OCI-LY7 (cell line): ENCODE measurements at regions not wholly inside any gene's neighbourhood (a gene's known extent, or its start where the extent isn't known, plus 50 kb on each side); places are given as distances from the start of the nearest gene placed in this dataset.
A peak's percentile ranks its signal among the peaks of the same experiment; 100 is the strongest.

Source experiments
- BruUV-seq: library from RNA; stranded (reverse); fragments of 400-500 nt; replicated peaks from 2 replicates; lab custom pipeline; 2021; lab: Mats Ljungman, UMichigan
- CTCF ChIA-PET: fragments of 300-600 bp; sonication (Branson Sonifier 250); formaldehyde crosslinking; loops from one replicate; lab custom pipeline; 2022; ENCODE audit warnings: antibody characterized with exemption; ENCODE audit not compliant: unreplicated experiment; lab: Charles Lee
- POLR2A ChIA-PET: fragments of 300-600 bp; sonication (Branson Sonifier 250); formaldehyde crosslinking; loops from one replicate; lab custom pipeline; 2022; ENCODE audit warnings: antibody characterized with exemption; lab: Charles Lee
- DNase-seq: peaks from one replicate; pipeline ENCODE4 v3.0.0-alpha.2; 2015; ENCODE audit warnings: low spot score
- H2AFZ ChIP-seq: fragments of 200-600 bp; sonication (generic), shearing (Covaris generic); 2 replicates; pipeline ENCODE4 v1.6.1; 2014; ENCODE audit warnings: mild to moderate bottlenecking, antibody characterized with exemption, low read length, moderate library complexity
- H3K27ac ChIP-seq: fragments of 200-600 bp; sonication (generic); 2 replicates; pipeline ENCODE4 v1.5.1; 2014; ENCODE audit warnings: mixed run types, low read depth, mild to moderate bottlenecking, moderate library complexity, low read length, inconsistent platforms; ENCODE audit not compliant: poor library complexity, severe bottlenecking
- H3K36me3 ChIP-seq: fragments of 200-600 bp; sonication (generic); 2 replicates; pipeline ENCODE4 v1.6.1; 2014; ENCODE audit warnings: mild to moderate bottlenecking, antibody characterized with exemption, low read length, moderate library complexity, mixed read lengths; ENCODE audit not compliant: insufficient read depth
- H3K4me1 ChIP-seq: fragments of 200-600 bp; sonication (generic); 2 replicates; pipeline ENCODE4 v1.5.1; 2014; ENCODE audit warnings: mild to moderate bottlenecking, low read length; ENCODE audit not compliant: insufficient read depth, poor library complexity, severe bottlenecking
- H3K4me2 ChIP-seq: fragments of 200-600 bp; sonication (generic); 2 replicates; pipeline ENCODE4 v1.6.1; 2014; ENCODE audit warnings: mild to moderate bottlenecking, low read length
- H3K4me3 ChIP-seq: fragments of 200-600 bp; sonication (generic); 2 replicates; pipeline ENCODE4 v1.5.1; 2014; ENCODE audit warnings: mild to moderate bottlenecking, low read depth, low read length; ENCODE audit not compliant: poor library complexity, severe bottlenecking
- H3K79me2 ChIP-seq: fragments of 200-600 bp; sonication (generic); 2 replicates; pipeline ENCODE4 v1.6.1; 2016; ENCODE audit warnings: low read depth, mild to moderate bottlenecking, low read length, moderate library complexity, mixed read lengths; ENCODE audit not compliant: insufficient read depth
- H3K9me2 ChIP-seq: fragments of 200-600 bp; sonication (generic); 2 replicates; pipeline ENCODE4 v1.6.1; 2016; ENCODE audit warnings: mild to moderate bottlenecking, low read length, mixed read lengths; ENCODE audit not compliant: insufficient read depth
- H3K9me3 ChIP-seq: fragments of 200-600 bp; sonication (generic); 2 replicates; pipeline ENCODE4 v1.6.1; 2014; ENCODE audit warnings: mild to moderate bottlenecking, mixed run types, low read length, mixed read lengths
- H4K20me1 ChIP-seq: fragments of 200-600 bp; sonication (generic); 2 replicates; pipeline ENCODE4 v1.6.1; 2014; ENCODE audit warnings: mild to moderate bottlenecking, antibody characterized with exemption, low read length, moderate library complexity, mixed read lengths; ENCODE audit not compliant: insufficient read depth
- EZH2phosphoT487 ChIP-seq: fragments of 200-600 bp; sonication (generic); IDR thresholded peaks from 2 replicates; pipeline ENCODE4 v1.6.1; 2018; ENCODE audit warnings: low read depth, borderline replicate concordance, mild to moderate bottlenecking, mixed run types, antibody characterized with exemption, low read length, moderate library complexity, mixed read lengths
- intact Hi-C: fragments of 100-400 bp; cut with micrococcal nuclease; formaldehyde crosslinking; loops from one replicate; pipeline ENCODE4 v1.10.0; 2022; ENCODE audit not compliant: unreplicated experiment
- TF ChIP-seq, protein P1 (sequence below): fragments of 200-600 bp; sonication (generic); conservative IDR thresholded peaks from 2 replicates; pipeline ENCODE4 v1.5.1; 2014; ENCODE audit warnings: mild to moderate bottlenecking, antibody characterized with exemption, low read length, moderate library complexity, mixed read lengths

GRCh38 chr4:132330994-132331393 is 818.1 kb upstream of the PCDH10 start:
- CTCF ChIA-PET = no interaction called here

GRCh38 chr4:132332932-132333723 is 816.0 kb upstream of the PCDH10 start:
- Histone ChIP-seq H2AFZ (no peak overlapping the region), H3K9me2 (no peaks in the 10 kb centered on the region), H3K4me1 (no peaks in the 10 kb centered on the region), H3K4me2 (no peak overlapping the region), H3K4me3 (no peak overlapping the region), H4K20me1 (no peaks in the 10 kb centered on the region), H3K9me3 (peaks cover 9% of the 10 kb centered on the region; the same call in 1 of the 2 replicates), H3K36me3 (no peaks in the 10 kb centered on the region), H3K79me2 (no peaks in the 10 kb centered on the region), H3K27ac (no peak overlapping the region)
- CTCF ChIA-PET = no interaction called here
- TF ChIP-seq EZH2phosphoT487 = no peak
- TF ChIP-seq, protein P1, sequence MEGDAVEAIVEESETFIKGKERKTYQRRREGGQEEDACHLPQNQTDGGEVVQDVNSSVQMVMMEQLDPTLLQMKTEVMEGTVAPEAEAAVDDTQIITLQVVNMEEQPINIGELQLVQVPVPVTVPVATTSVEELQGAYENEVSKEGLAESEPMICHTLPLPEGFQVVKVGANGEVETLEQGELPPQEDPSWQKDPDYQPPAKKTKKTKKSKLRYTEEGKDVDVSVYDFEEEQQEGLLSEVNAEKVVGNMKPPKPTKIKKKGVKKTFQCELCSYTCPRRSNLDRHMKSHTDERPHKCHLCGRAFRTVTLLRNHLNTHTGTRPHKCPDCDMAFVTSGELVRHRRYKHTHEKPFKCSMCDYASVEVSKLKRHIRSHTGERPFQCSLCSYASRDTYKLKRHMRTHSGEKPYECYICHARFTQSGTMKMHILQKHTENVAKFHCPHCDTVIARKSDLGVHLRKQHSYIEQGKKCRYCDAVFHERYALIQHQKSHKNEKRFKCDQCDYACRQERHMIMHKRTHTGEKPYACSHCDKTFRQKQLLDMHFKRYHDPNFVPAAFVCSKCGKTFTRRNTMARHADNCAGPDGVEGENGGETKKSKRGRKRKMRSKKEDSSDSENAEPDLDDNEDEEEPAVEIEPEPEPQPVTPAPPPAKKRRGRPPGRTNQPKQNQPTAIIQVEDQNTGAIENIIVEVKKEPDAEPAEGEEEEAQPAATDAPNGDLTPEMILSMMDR = peak; percentile 76
- BruUV-seq = no TSS peak
- POLR2A ChIA-PET = interaction anchor here (0.6 to 2.5 kb wide), 2 partner anchors 10 to 309 kb away, joined by 3 to 6 read pairs; no protein-coding TSS in a partner anchor
- intact Hi-C loops = no loop called here
- peak; percentile 23 for DNase-seq

More at GRCh38 chr4:132330994-132331393, 818.1 kb upstream of the PCDH10 start:
- Histone ChIP-seq H3K9me2 (no peaks in the 10 kb centered on the region), H3K9me3 (peaks cover 9% of the 10 kb centered on the region; the same call in 1 of the 2 replicates), H3K36me3 (no peaks in the 10 kb centered on the region; the same call in 1 of the 2 replicates), H3K4me3 (no peak overlapping the region), H3K4me2 (no peak overlapping the region), H3K27ac (no peak overlapping the region), H3K79me2 (no peaks in the 10 kb centered on the region), H2AFZ (0 out of 2 replicates have a peak overlapping the region, but pooled peaks have one; percentile 33), H4K20me1 (no peaks in the 10 kb centered on the region), H3K4me1 (no peaks in the 10 kb centered on the region)
- POLR2A ChIA-PET = interaction anchor here (0.6 to 0.9 kb wide), 4 partner anchors 12 to 204 kb away, joined by 3 to 4 read pairs (median 4); no protein-coding TSS in a partner anchor
- TF ChIP-seq EZH2phosphoT487 = no peak
- TF ChIP-seq, protein P1 = no peak
- DNase-seq = no peak
- no TSS peak for BruUV-seq
- intact Hi-C loops = no loop called here

GRCh38 chr4:132333724-132334047 is 815.4 kb upstream of the PCDH10 start:
- Histone ChIP-seq H3K36me3 (no peaks in the 10 kb centered on the region; the same call in 1 of the 2 replicates), H2AFZ (no peak overlapping the region), H3K4me2 (no peak overlapping the region), H3K4me3 (no peak overlapping the region), H3K79me2 (no peaks in the 10 kb centered on the region), H3K27ac (no peak overlapping the region), H3K9me2 (no peaks in the 10 kb centered on the region), H4K20me1 (no peaks in the 10 kb centered on the region), H3K9me3 (peaks cover 7% of the 10 kb centered on the region; the same call in 1 of the 2 replicates), H3K4me1 (no peaks in the 10 kb centered on the region)
- CTCF ChIA-PET = no interaction called here
- POLR2A ChIA-PET = interaction anchor here (0.6 to 2.5 kb wide), 2 partner anchors 10 to 309 kb away, joined by 3 to 6 read pairs; no protein-coding TSS in a partner anchor
- intact Hi-C loops = no loop called here
- DNase-seq = no peak
- TF ChIP-seq EZH2phosphoT487 = no peak
- TF ChIP-seq, protein P1 = no peak
- no TSS peak for BruUV-seq
